ENCODE measurements at regions not wholly inside any gene's neighbourhood (a gene's known extent, or its start where the extent isn't known, plus 50 kb on each side); places are given as distances from the start of the nearest gene placed in this dataset.

GRCh38 chr13:105961438-105961837, 574.0 kb downstream of the EFNB2 start:
- no peaks in the 10 kb centered on the region for H3K9me3 ChIP-seq (ENCODE audit: severe bottlenecking)
- no peak overlapping the region for H3K4me3 ChIP-seq (ENCODE audit: low read depth, low read length)
- DNase-seq: no peak
- H3K27me3 ChIP-seq (ENCODE audit: insufficient read depth, low read depth, severe bottlenecking): no peaks in the 10 kb centered on the region
- H3K27ac ChIP-seq: no peak overlapping the region
- no peak for TF ChIP-seq CTCF (IDR thresholded peaks at IDR 0.05; ENCODE audit: low read depth, low read length)
- no peaks in the 10 kb centered on the region for H3K36me3 ChIP-seq

- no peak for DNase-seq
- TF ChIP-seq CTCF (IDR thresholded peaks at IDR 0.05; ENCODE audit: low read depth, low read length): no peak
- H3K27ac ChIP-seq: no peak overlapping the region
- no peaks in the 10 kb centered on the region for H3K36me3 ChIP-seq
- H3K4me3 ChIP-seq (ENCODE audit: low read depth, low read length): no peak overlapping the region
- no peaks in the 10 kb centered on the region for H3K9me3 ChIP-seq (ENCODE audit: severe bottlenecking)
- H3K27me3 ChIP-seq (ENCODE audit: insufficient read depth, low read depth, severe bottlenecking): no peaks in the 10 kb centered on the region
Measured at GRCh38 chr13:105960326-105960725, 575.1 kb downstream of the EFNB2 start.

GRCh38 chr13:105959876-105960275, 575.6 kb downstream of the EFNB2 start:
- DNase-seq: no peak
- Histone ChIP-seq H3K9me3 (ENCODE audit: severe bottlenecking) (no peaks in the 10 kb centered on the region), H3K36me3 (no peaks in the 10 kb centered on the region), H3K27ac (no peak overlapping the region), H3K4me3 (ENCODE audit: low read depth, low read length) (no peak overlapping the region), H3K27me3 (ENCODE audit: insufficient read depth, low read depth, severe bottlenecking) (no peaks in the 10 kb centered on the region)
- no peak for TF ChIP-seq CTCF (IDR thresholded peaks at IDR 0.05; ENCODE audit: low read depth, low read length)

GRCh38 chr13:105957769-105958438, 577.6 kb downstream of the EFNB2 start:
- no peaks in the 10 kb centered on the region for H3K9me3 ChIP-seq (ENCODE audit: severe bottlenecking)
- no peak overlapping the region for H3K27ac ChIP-seq
- TF ChIP-seq CTCF (IDR thresholded peaks at IDR 0.05; ENCODE audit: low read depth, low read length): no peak
- H3K4me3 ChIP-seq (ENCODE audit: low read depth, low read length): no peak overlapping the region
- DNase-seq: no peak
- H3K27me3 ChIP-seq (ENCODE audit: insufficient read depth, low read depth, severe bottlenecking): no peaks in the 10 kb centered on the region
- H3K36me3 ChIP-seq: no peaks in the 10 kb centered on the region

- H3K4me3 ChIP-seq (ENCODE audit: low read depth, low read length): no peak overlapping the region
- TF ChIP-seq CTCF (IDR thresholded peaks at IDR 0.05; ENCODE audit: low read depth, low read length): no peak
- H3K36me3 ChIP-seq: no peaks in the 10 kb centered on the region
- no peak for DNase-seq
- no peaks in the 10 kb centered on the region for H3K9me3 ChIP-seq (ENCODE audit: severe bottlenecking)
- H3K27me3 ChIP-seq (ENCODE audit: insufficient read depth, low read depth, severe bottlenecking): no peaks in the 10 kb centered on the region
- H3K27ac ChIP-seq: no peak overlapping the region
Measured at GRCh38 chr13:105956921-105957320, 578.5 kb downstream of the EFNB2 start.

GRCh38 chr13:105952973-105953290, 582.5 kb downstream of the EFNB2 start:
- TF ChIP-seq CTCF (IDR thresholded peaks at IDR 0.05; ENCODE audit: low read depth, low read length): no peak

More at GRCh38 chr13:105952973-105953290, 582.5 kb downstream of the EFNB2 start:
- Histone ChIP-seq H3K4me3 (ENCODE audit: low read depth, low read length) (no peak overlapping the region), H3K27me3 (ENCODE audit: insufficient read depth, low read depth, severe bottlenecking) (no peaks in the 10 kb centered on the region), H3K9me3 (ENCODE audit: severe bottlenecking) (no peaks in the 10 kb centered on the region), H3K36me3 (no peaks in the 10 kb centered on the region), H3K27ac (no peak overlapping the region)
- no peak for DNase-seq
